Trophoblast cell (in vitro differentiated cells and primary cell): ENCODE measurements at regions not wholly inside any gene's neighbourhood (a gene's known extent, or its start where the extent isn't known, plus 50 kb on each side); places are given as distances from the start of the nearest gene placed in this dataset.

ENCODE experiments used
- DNase-seq, 2 donors: peaks; one replicate each; pipeline ENCODE4 v3.0.0-alpha.2; 2016
- H2AFZ ChIP-seq: 2 replicates; pipeline ENCODE4 v1.6.1; 2013; ENCODE audit warnings: low read length, moderate library complexity, mild to moderate bottlenecking; ENCODE audit not compliant: insufficient read depth, poor library complexity
- H2AK5ac ChIP-seq: 2 replicates; pipeline ENCODE4 v1.6.1; 2013; ENCODE audit warnings: mild to moderate bottlenecking, low read length
- H2BK120ac ChIP-seq: 2 replicates; pipeline ENCODE4 v1.6.1; 2013; ENCODE audit warnings: low read length, mild to moderate bottlenecking, moderate library complexity; ENCODE audit not compliant: insufficient read depth, poor library complexity
- H2BK12ac ChIP-seq: 2 replicates; pipeline ENCODE4 v1.6.1; 2013; ENCODE audit warnings: mild to moderate bottlenecking, low read length, moderate library complexity
- H2BK5ac ChIP-seq: 2 replicates; pipeline ENCODE4 v1.6.1; 2013; ENCODE audit warnings: low read length, low read depth, moderate library complexity, mild to moderate bottlenecking; ENCODE audit not compliant: poor library complexity
- H3K14ac ChIP-seq: 2 replicates; pipeline ENCODE4 v1.6.1; 2013; ENCODE audit warnings: mild to moderate bottlenecking, low read length
- H3K18ac ChIP-seq: 2 replicates; pipeline ENCODE4 v1.6.1; 2013; ENCODE audit warnings: mild to moderate bottlenecking, low read length
- H3K23ac ChIP-seq: 2 replicates; pipeline ENCODE4 v1.6.1; 2013; ENCODE audit warnings: low read length
- H3K27ac ChIP-seq: 2 replicates; pipeline ENCODE4 v1.5.1; 2013; ENCODE audit warnings: low read depth, mild to moderate bottlenecking, inconsistent platforms, low read length, moderate library complexity
- H3K27me3 ChIP-seq: 2 replicates; pipeline ENCODE4 v1.6.1; 2013; ENCODE audit warnings: inconsistent platforms, mild to moderate bottlenecking, low read length, moderate library complexity; ENCODE audit not compliant: insufficient read depth
- H3K36me3 ChIP-seq, 2 experiments: 1 replicate in 1 of 2; 2 replicates in 1 of 2; pipeline ENCODE4 v1.6.1; 2013; ENCODE audit warnings: low read length in 2 of 2, mild to moderate bottlenecking in 2 of 2, moderate library complexity in 1 of 2; ENCODE audit not compliant: insufficient read depth in 2 of 2, control insufficient read depth in 1 of 2
- H3K4ac ChIP-seq: 2 replicates; pipeline ENCODE4 v1.6.1; 2013; ENCODE audit warnings: low read depth, mild to moderate bottlenecking, low read length, moderate library complexity
- H3K4me1 ChIP-seq, 2 experiments: 1 replicate in 1 of 2; 2 replicates in 1 of 2; pipeline ENCODE4 v1.6.1; 2013; ENCODE audit warnings: low read length in 2 of 2, mild to moderate bottlenecking in 2 of 2, moderate library complexity in 1 of 2; ENCODE audit not compliant: insufficient read depth in 2 of 2, control insufficient read depth in 1 of 2
- H3K4me2 ChIP-seq: 2 replicates; pipeline ENCODE4 v1.6.1; 2013; ENCODE audit warnings: inconsistent platforms, mild to moderate bottlenecking, low read length, moderate library complexity
- H3K4me3 ChIP-seq: 2 replicates; pipeline ENCODE4 v1.5.1; 2013; ENCODE audit warnings: mild to moderate bottlenecking, low read depth, low read length, inconsistent platforms
- H3K79me1 ChIP-seq: one replicate; pipeline ENCODE4 v1.6.1; 2013; ENCODE audit warnings: low read length
- H3K79me2 ChIP-seq: 2 replicates; pipeline ENCODE4 v1.6.1; 2013; ENCODE audit warnings: low read length, mild to moderate bottlenecking; ENCODE audit not compliant: control insufficient read depth, insufficient read depth, poor library complexity
- H3K9ac ChIP-seq: 2 replicates; pipeline ENCODE4 v1.6.1; 2013; ENCODE audit warnings: mild to moderate bottlenecking, low read length
- H3K9me3 ChIP-seq: 2 replicates; pipeline ENCODE4 v1.6.1; 2013; ENCODE audit warnings: low read depth, mild to moderate bottlenecking, control low read depth, inconsistent platforms, low read length; ENCODE audit not compliant: insufficient read depth
- H4K12ac ChIP-seq: 2 replicates; pipeline ENCODE4 v1.6.1; 2013; ENCODE audit warnings: low read depth, mild to moderate bottlenecking, low read length, moderate library complexity
- H4K8ac ChIP-seq: 2 replicates; pipeline ENCODE4 v1.6.1; 2013; ENCODE audit warnings: low read depth, mild to moderate bottlenecking, low read length, moderate library complexity
- H4K91ac ChIP-seq: one replicate; pipeline ENCODE4 v1.6.1; 2013; ENCODE audit warnings: low read depth, mild to moderate bottlenecking, low read length, moderate library complexity
- WGBS: extraction: QIAGEN DNeasy Blood & Tissue Kit; methylation state at CpG from one replicate; pipeline ENCODE4 v1.1.7; 2013; ENCODE audit warnings: missing lambda C conversion rate; ENCODE audit not compliant: insufficient read length, insufficient coverage; ENCODE audit errors: extremely low coverage; 5-methylcytosine and 5-hydroxymethylcytosine counted together

DNA sequence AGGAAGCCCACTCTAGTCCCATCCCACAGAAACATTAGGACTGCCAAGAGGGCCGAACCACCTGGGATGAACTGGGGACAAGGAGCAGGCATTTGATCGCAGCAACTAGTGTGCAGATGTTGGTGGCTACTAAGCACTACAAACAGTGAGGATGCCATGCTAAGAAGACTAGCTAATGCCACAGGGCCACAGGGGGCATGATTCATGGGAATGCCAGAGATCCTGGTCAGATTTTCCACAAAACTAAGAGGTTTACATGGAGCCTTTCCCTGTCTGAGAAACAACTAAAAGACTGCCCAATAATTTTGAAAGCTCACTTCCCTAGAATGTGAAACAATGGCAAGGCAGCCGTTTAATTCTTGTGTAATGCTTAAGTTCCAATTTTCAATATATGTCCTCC is 375.9 kb upstream of the PTCHD4 start:
- Histone ChIP-seq H3K4me2 (no peak overlapping the region), H3K4me1 (no peaks in the 10 kb centered on the region), H2BK120ac (no peak overlapping the region), H3K18ac (no peak overlapping the region), H4K91ac (no peak overlapping the region), H4K8ac (no peak overlapping the region), H2BK12ac (no peak overlapping the region), H3K4me3 (no peak overlapping the region), H3K27ac (no peak overlapping the region), H3K27me3 (no peaks in the 10 kb centered on the region), H3K4ac (no peak overlapping the region), H3K9me3 (no peaks in the 10 kb centered on the region), H3K14ac (no peak overlapping the region), H3K9ac (no peak overlapping the region), H2AK5ac (no peak overlapping the region), H3K79me2 (no peaks in the 10 kb centered on the region), H4K12ac (no peak overlapping the region), H3K79me1 (no peaks in the 10 kb centered on the region), H2BK5ac (no peak overlapping the region), H3K23ac (no peak overlapping the region), H3K36me3 (no peaks in the 10 kb centered on the region), H2AFZ (no peak overlapping the region)
- no peak for DNase-seq
- WGBS: no CpG with 5 or more reads among the region's 3 CpGs

- no peak overlapping the region for H3K9ac ChIP-seq
- no peak overlapping the region for H3K23ac ChIP-seq
- no peak overlapping the region for H3K14ac ChIP-seq
- H2BK12ac ChIP-seq: no peak overlapping the region
- no peak overlapping the region for H3K4me3 ChIP-seq
- no peaks in the 10 kb centered on the region for H3K4me1 ChIP-seq
- H3K4ac ChIP-seq: no peak overlapping the region
- H4K8ac ChIP-seq: no peak overlapping the region
- no peak overlapping the region for H4K91ac ChIP-seq
- H4K12ac ChIP-seq: no peak overlapping the region
- H2BK5ac ChIP-seq: no peak overlapping the region
- no peak overlapping the region for H2AK5ac ChIP-seq
- H3K18ac ChIP-seq: no peak overlapping the region
- no peaks in the 10 kb centered on the region for H3K36me3 ChIP-seq
- no peaks in the 10 kb centered on the region for H3K27me3 ChIP-seq
- H3K4me2 ChIP-seq: no peak overlapping the region
- no peaks in the 10 kb centered on the region for H3K79me1 ChIP-seq
- no peaks in the 10 kb centered on the region for H3K9me3 ChIP-seq
- no peak overlapping the region for H3K27ac ChIP-seq
- DNase-seq: no peak
- no peak overlapping the region for H2AFZ ChIP-seq
- no peak overlapping the region for H2BK120ac ChIP-seq
- no CpG with 5 or more reads among the region's 3 CpGs for WGBS
- H3K79me2 ChIP-seq: no peaks in the 10 kb centered on the region
Observed at GRCh38 chr6:48486373-48486772, 375.4 kb upstream of the PTCHD4 start.

DNA sequence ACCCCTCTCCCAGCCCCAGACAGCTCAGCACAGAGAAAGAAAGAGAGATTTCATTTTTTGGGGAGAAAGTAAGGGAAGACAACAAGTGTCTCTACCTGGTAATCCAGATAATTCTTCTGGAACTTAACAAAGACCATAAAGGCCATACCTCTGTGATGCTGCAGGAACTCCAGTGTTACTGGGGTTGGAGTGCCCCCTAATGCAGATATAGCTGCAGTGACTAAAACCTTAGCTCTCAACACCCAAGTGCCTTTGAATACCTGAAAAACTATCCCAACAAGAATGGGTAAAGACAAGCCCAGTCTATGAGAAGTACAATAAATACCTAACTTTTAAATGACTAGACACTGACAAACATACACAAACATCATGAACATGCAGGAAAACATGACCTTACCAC is 365.3 kb upstream of the PTCHD4 start:
- no peak overlapping the region for H2AFZ ChIP-seq
- no peak overlapping the region for H3K4me2 ChIP-seq
- H2BK12ac ChIP-seq: no peak overlapping the region
- H3K4me1 ChIP-seq: no peaks in the 10 kb centered on the region
- H4K8ac ChIP-seq: no peak overlapping the region
- no peak overlapping the region for H2AK5ac ChIP-seq
- no peak overlapping the region for H3K4me3 ChIP-seq
- H3K9me3 ChIP-seq: no peaks in the 10 kb centered on the region
- H3K27me3 ChIP-seq: no peaks in the 10 kb centered on the region
- H3K4ac ChIP-seq: no peak overlapping the region
- H2BK120ac ChIP-seq: no peak overlapping the region
- no peak overlapping the region for H3K14ac ChIP-seq
- no peak overlapping the region for H3K9ac ChIP-seq
- H3K18ac ChIP-seq: no peak overlapping the region
- H4K91ac ChIP-seq: no peak overlapping the region
- no peak overlapping the region for H3K23ac ChIP-seq
- no peak overlapping the region for H4K12ac ChIP-seq
- H2BK5ac ChIP-seq: no peak overlapping the region
- no peak for DNase-seq
- no peaks in the 10 kb centered on the region for H3K36me3 ChIP-seq
- H3K79me2 ChIP-seq: no peaks in the 10 kb centered on the region
- no peaks in the 10 kb centered on the region for H3K79me1 ChIP-seq
- no peak overlapping the region for H3K27ac ChIP-seq

GRCh38 chr6:48475275-48475674 is 364.3 kb upstream of the PTCHD4 start:
- Histone ChIP-seq H3K4me3 (no peak overlapping the region), H3K79me1 (no peaks in the 10 kb centered on the region), H3K9ac (no peak overlapping the region), H3K4me1 (no peaks in the 10 kb centered on the region), H2AFZ (no peak overlapping the region), H4K12ac (no peak overlapping the region), H3K14ac (no peak overlapping the region), H3K27ac (no peak overlapping the region), H2BK12ac (no peak overlapping the region), H2AK5ac (no peak overlapping the region), H3K27me3 (no peaks in the 10 kb centered on the region), H3K18ac (no peak overlapping the region), H3K4ac (no peak overlapping the region), H2BK120ac (no peak overlapping the region), H3K36me3 (no peaks in the 10 kb centered on the region), H4K91ac (no peak overlapping the region), H2BK5ac (no peak overlapping the region), H4K8ac (no peak overlapping the region), H3K79me2 (no peaks in the 10 kb centered on the region), H3K23ac (no peak overlapping the region), H3K9me3 (no peaks in the 10 kb centered on the region), H3K4me2 (no peak overlapping the region)
- no CpG with 5 or more reads among the region's 1 CpG for WGBS
- peak; percentile 29 to 30 for DNase-seq

GRCh38 chr6:48474830-48475229 is 363.8 kb upstream of the PTCHD4 start:
- Histone ChIP-seq H3K4me3 (no peak overlapping the region), H3K9ac (no peak overlapping the region), H3K23ac (no peak overlapping the region), H3K9me3 (no peaks in the 10 kb centered on the region), H2AK5ac (no peak overlapping the region), H3K27me3 (no peaks in the 10 kb centered on the region), H2BK5ac (no peak overlapping the region), H3K4me1 (no peaks in the 10 kb centered on the region), H3K79me2 (no peaks in the 10 kb centered on the region), H3K79me1 (no peaks in the 10 kb centered on the region), H3K4ac (no peak overlapping the region), H2BK120ac (no peak overlapping the region), H4K12ac (no peak overlapping the region), H2BK12ac (no peak overlapping the region), H4K91ac (no peak overlapping the region), H3K27ac (no peak overlapping the region), H2AFZ (no peak overlapping the region), H3K36me3 (no peaks in the 10 kb centered on the region), H3K18ac (no peak overlapping the region), H3K4me2 (no peak overlapping the region), H4K8ac (no peak overlapping the region), H3K14ac (no peak overlapping the region)
- no peak for DNase-seq
- no CpG with 5 or more reads among the region's 2 CpGs for WGBS
